Astrocyte (in vitro differentiated cells and primary cell): ENCODE measurements at regions not wholly inside any gene's neighbourhood (a gene's known extent, or its start where the extent isn't known, plus 50 kb on each side); places are given as distances from the start of the nearest gene placed in this dataset.

Source experiments
- DNase-seq: peaks from one replicate; pipeline ENCODE4 v3.0.0-alpha.2; 2010; ENCODE audit warnings: low read depth
- FAIRE-seq: peaks from 2 replicates; lab custom pipeline; 2011; peaks lifted over from hg19 to GRCh38; lab: Jason Lieb, UNC
- H2AFZ ChIP-seq: 2 replicates; pipeline ENCODE4 v1.6.0; 2012; ENCODE audit warnings: low read depth, low read length, inconsistent platforms
- H3K27ac ChIP-seq: 2 replicates; pipeline ENCODE4 v1.5.1; 2011; ENCODE audit warnings: low read depth, low read length, inconsistent platforms
- H3K27me3 ChIP-seq: 2 replicates; pipeline ENCODE4 v1.6.0; 2011; ENCODE audit warnings: low read length, inconsistent platforms; ENCODE audit not compliant: insufficient read depth
- H3K36me3 ChIP-seq: 2 replicates; pipeline ENCODE4 v1.5.1; 2011; ENCODE audit warnings: low read length, inconsistent platforms; ENCODE audit not compliant: insufficient read depth
- H3K4me1 ChIP-seq: 2 replicates; pipeline ENCODE4 v1.5.1; 2011; ENCODE audit warnings: low read length, inconsistent platforms; ENCODE audit not compliant: insufficient read depth
- H3K4me2 ChIP-seq: 2 replicates; pipeline ENCODE4 v1.6.0; 2012; ENCODE audit warnings: low read length, inconsistent platforms
- H3K4me3 ChIP-seq: 2 replicates; pipeline ENCODE4 v1.5.1; 2011; ENCODE audit warnings: low read depth, mild to moderate bottlenecking, low read length, inconsistent platforms; ENCODE audit not compliant: insufficient read depth
- H3K79me2 ChIP-seq: 2 replicates; pipeline ENCODE4 v1.6.0; 2012; ENCODE audit warnings: mild to moderate bottlenecking, low read length, inconsistent platforms; ENCODE audit not compliant: insufficient read depth
- H3K9ac ChIP-seq: 2 replicates; pipeline ENCODE4 v1.6.0; 2012; ENCODE audit warnings: mild to moderate bottlenecking, low read length, inconsistent platforms
- H3K9me3 ChIP-seq: 2 replicates; pipeline ENCODE4 v1.5.1; 2012; ENCODE audit warnings: low read depth, mild to moderate bottlenecking, low read length, inconsistent platforms; ENCODE audit not compliant: insufficient read depth
- H4K20me1 ChIP-seq: 2 replicates; pipeline ENCODE4 v1.6.0; 2012; ENCODE audit warnings: low read length, inconsistent platforms; ENCODE audit not compliant: insufficient read depth
- H3K27ac Mint-ChIP-seq: one replicate; pipeline ENCODE4 v1.8.0; 2021; ENCODE audit warnings: mild to moderate bottlenecking, mixed read lengths; ENCODE audit not compliant: unreplicated experiment
- H3K27me3 Mint-ChIP-seq: one replicate; pipeline ENCODE4 v1.8.0; 2021; ENCODE audit warnings: low read depth, mixed read lengths; ENCODE audit not compliant: unreplicated experiment
- H3K36me3 Mint-ChIP-seq: one replicate; pipeline ENCODE4 v1.8.0; 2021; ENCODE audit warnings: low read depth, mixed read lengths; ENCODE audit not compliant: unreplicated experiment
- H3K4me1 Mint-ChIP-seq: one replicate; pipeline ENCODE4 v1.8.0; 2021; ENCODE audit warnings: low read depth, mixed read lengths; ENCODE audit not compliant: unreplicated experiment
- H3K4me3 Mint-ChIP-seq: one replicate; pipeline ENCODE4 v1.8.0; 2021; ENCODE audit warnings: mild to moderate bottlenecking, moderate library complexity, mixed read lengths; ENCODE audit not compliant: unreplicated experiment
- H3K9me3 Mint-ChIP-seq: one replicate; pipeline ENCODE4 v1.8.0; 2021; ENCODE audit warnings: mild to moderate bottlenecking, mixed read lengths; ENCODE audit not compliant: unreplicated experiment
- EZH2 ChIP-seq: IDR thresholded peaks from 2 replicates; pipeline ENCODE4 v1.6.1; 2012; ENCODE audit warnings: mild to moderate bottlenecking, low read length, inconsistent platforms; ENCODE audit not compliant: insufficient read depth
- TF ChIP-seq, protein P1 (sequence below): IDR thresholded peaks from 2 replicates; pipeline ENCODE4 v1.5.1; 2011; ENCODE audit warnings: low read depth, mild to moderate bottlenecking, inconsistent platforms, low read length, moderate library complexity; ENCODE audit not compliant: insufficient read depth

DNA sequence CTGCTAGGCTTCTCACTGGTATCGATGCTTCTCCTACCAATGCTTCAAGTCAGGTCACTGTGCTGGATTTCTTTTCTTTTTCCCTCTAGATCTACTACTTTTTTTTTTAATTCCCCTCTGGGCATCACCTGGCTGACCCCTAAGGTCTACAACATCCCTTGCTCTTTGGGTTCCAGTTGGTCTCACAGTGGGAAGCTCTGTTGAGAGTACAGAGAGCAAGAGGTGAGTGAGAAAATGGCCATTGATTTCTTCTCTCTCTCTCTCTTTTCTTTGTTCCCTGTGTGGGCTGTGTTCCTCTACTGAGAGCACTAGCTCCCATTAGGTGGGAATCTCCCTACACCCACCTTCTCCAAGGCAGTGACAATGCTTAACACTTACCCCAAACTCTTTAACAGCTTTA lies 413.4 kb downstream of the KCNJ2 start:
- no peak overlapping the region for H2AFZ ChIP-seq
- Mint-ChIP-seq H3K4me1 (peaks cover 11% of the 10 kb centered on the region), H3K9me3 (no peaks in the 10 kb centered on the region), H3K27me3 (no peaks in the 10 kb centered on the region), H3K4me3 (no peak overlapping the region), H3K36me3 (no peaks in the 10 kb centered on the region), H3K27ac (no peak overlapping the region)
- H3K4me3 ChIP-seq, result no peak overlapping the region
- FAIRE-seq (no peak), DNase-seq (no peak)
- H3K27ac ChIP-seq, result no peak overlapping the region
- H3K27me3 ChIP-seq, result no peaks in the 10 kb centered on the region
- H3K79me2 ChIP-seq, result no peaks in the 10 kb centered on the region
- TF ChIP-seq, protein P1, sequence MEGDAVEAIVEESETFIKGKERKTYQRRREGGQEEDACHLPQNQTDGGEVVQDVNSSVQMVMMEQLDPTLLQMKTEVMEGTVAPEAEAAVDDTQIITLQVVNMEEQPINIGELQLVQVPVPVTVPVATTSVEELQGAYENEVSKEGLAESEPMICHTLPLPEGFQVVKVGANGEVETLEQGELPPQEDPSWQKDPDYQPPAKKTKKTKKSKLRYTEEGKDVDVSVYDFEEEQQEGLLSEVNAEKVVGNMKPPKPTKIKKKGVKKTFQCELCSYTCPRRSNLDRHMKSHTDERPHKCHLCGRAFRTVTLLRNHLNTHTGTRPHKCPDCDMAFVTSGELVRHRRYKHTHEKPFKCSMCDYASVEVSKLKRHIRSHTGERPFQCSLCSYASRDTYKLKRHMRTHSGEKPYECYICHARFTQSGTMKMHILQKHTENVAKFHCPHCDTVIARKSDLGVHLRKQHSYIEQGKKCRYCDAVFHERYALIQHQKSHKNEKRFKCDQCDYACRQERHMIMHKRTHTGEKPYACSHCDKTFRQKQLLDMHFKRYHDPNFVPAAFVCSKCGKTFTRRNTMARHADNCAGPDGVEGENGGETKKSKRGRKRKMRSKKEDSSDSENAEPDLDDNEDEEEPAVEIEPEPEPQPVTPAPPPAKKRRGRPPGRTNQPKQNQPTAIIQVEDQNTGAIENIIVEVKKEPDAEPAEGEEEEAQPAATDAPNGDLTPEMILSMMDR, result no peak
- no peak for TF ChIP-seq EZH2
- no peak overlapping the region for H3K4me2 ChIP-seq
- H4K20me1 ChIP-seq, result no peaks in the 10 kb centered on the region
- H3K9me3 ChIP-seq, result no peaks in the 10 kb centered on the region
- H3K36me3 ChIP-seq, result no peaks in the 10 kb centered on the region
- no peak overlapping the region for H3K9ac ChIP-seq
- H3K4me1 ChIP-seq, result peaks cover 2% of the 10 kb centered on the region

GRCh38 chr17:70584255-70584654 lies 414.9 kb downstream of the KCNJ2 start:
- Mint-ChIP-seq H3K36me3 (no peaks in the 10 kb centered on the region), H3K27ac (no peak overlapping the region), H3K27me3 (no peaks in the 10 kb centered on the region), H3K4me1 (peaks cover 17% of the 10 kb centered on the region), H3K4me3 (no peak overlapping the region), H3K9me3 (no peaks in the 10 kb centered on the region)
- H3K27ac ChIP-seq, result no peak overlapping the region
- TF ChIP-seq EZH2, result no peak
- TF ChIP-seq, protein P1, result no peak
- no peak overlapping the region for H2AFZ ChIP-seq
- H3K4me3 ChIP-seq, result no peak overlapping the region
- H3K9me3 ChIP-seq, result no peaks in the 10 kb centered on the region
- H3K36me3 ChIP-seq, result no peaks in the 10 kb centered on the region
- H3K9ac ChIP-seq, result no peak overlapping the region
- DNase-seq (no peak), FAIRE-seq (no peak)
- peaks cover 4% of the 10 kb centered on the region for H3K4me1 ChIP-seq
- H3K4me2 ChIP-seq, result no peak overlapping the region
- H4K20me1 ChIP-seq, result no peaks in the 10 kb centered on the region
- no peaks in the 10 kb centered on the region for H3K79me2 ChIP-seq
- no peaks in the 10 kb centered on the region for H3K27me3 ChIP-seq

- no peaks in the 10 kb centered on the region for H4K20me1 ChIP-seq
- Mint-ChIP-seq H3K4me3 (no peak overlapping the region), H3K4me1 (peaks cover 17% of the 10 kb centered on the region), H3K27ac (no peak overlapping the region), H3K36me3 (no peaks in the 10 kb centered on the region), H3K27me3 (no peaks in the 10 kb centered on the region), H3K9me3 (no peaks in the 10 kb centered on the region)
- FAIRE-seq, result no peak
- H3K27me3 ChIP-seq, result no peaks in the 10 kb centered on the region
- H3K79me2 ChIP-seq, result no peaks in the 10 kb centered on the region
- H3K9ac ChIP-seq, result no peak overlapping the region
- H2AFZ ChIP-seq, result no peak overlapping the region
- no peaks in the 10 kb centered on the region for H3K36me3 ChIP-seq
- peaks cover 4% of the 10 kb centered on the region for H3K4me1 ChIP-seq
- H3K4me3 ChIP-seq, result no peak overlapping the region
- no peak overlapping the region for H3K4me2 ChIP-seq
- H3K27ac ChIP-seq, result no peak overlapping the region
- peak; percentile 56 for DNase-seq
- TF ChIP-seq, protein P1, result no peak
- no peak for TF ChIP-seq EZH2
- H3K9me3 ChIP-seq, result no peaks in the 10 kb centered on the region
Measured at GRCh38 chr17:70588003-70588402, 418.7 kb downstream of the KCNJ2 start.
